Erythroblast (primary cell): ENCODE measurements at regions not wholly inside any gene's neighbourhood (a gene's known extent, or its start where the extent isn't known, plus 50 kb on each side); places are given as distances from the start of the nearest gene placed in this dataset.

Experiments
- DNase-seq, 2 experiments: peaks; one replicate each; lab custom pipeline; 2025; lab: John Stamatoyannopoulos, UW
- GATA1 ChIP-seq: IDR thresholded peaks from 2 replicates; pipeline ENCODE4 v1.6.1; 2011; ENCODE audit warnings: low read depth, mild to moderate bottlenecking, control low read depth, low read length, moderate library complexity
- POLR2A ChIP-seq: IDR thresholded peaks from 2 replicates; pipeline ENCODE4 v1.6.1; 2011; ENCODE audit warnings: mild to moderate bottlenecking, low read length

- DNase-seq, result no peak
- TF ChIP-seq POLR2A (no peak), GATA1 (no peak)
Observed at GRCh38 chr12:18008642-18009041, 81.4 kb downstream of the RERGL start.

GRCh38 chr12:17999174-17999801 lies 90.7 kb downstream of the RERGL start:
- TF ChIP-seq GATA1 (no peak), POLR2A (no peak)
- DNase-seq, result no peak

GRCh38 chr12:17992002-17992656 lies 97.9 kb downstream of the RERGL start:
- peak; percentile 27 to 50 for DNase-seq
- TF ChIP-seq POLR2A, result no peak
- TF ChIP-seq GATA1, result no peak

- no peak for DNase-seq
- no peak for TF ChIP-seq GATA1
- TF ChIP-seq POLR2A, result no peak
Observed at GRCh38 chr12:17982556-17982955, 107.4 kb downstream of the RERGL start.

GRCh38 chr12:17976202-17976601 lies 113.8 kb downstream of the RERGL start:
- TF ChIP-seq POLR2A (no peak), GATA1 (no peak)

GRCh38 chr12:17975763-17976162 lies 114.2 kb downstream of the RERGL start:
- no peak for TF ChIP-seq POLR2A
- no peak for TF ChIP-seq GATA1
- DNase-seq, result no peak

More at GRCh38 chr12:17976202-17976601, 113.8 kb downstream of the RERGL start:
- DNase-seq, result peak in 1 of 2 experiments; percentile 3

- DNase-seq, result no peak
- TF ChIP-seq GATA1, result no peak
- TF ChIP-seq POLR2A, result no peak
Observed at GRCh38 chr12:17975239-17975638, 114.8 kb downstream of the RERGL start.

- no peak for DNase-seq
- TF ChIP-seq GATA1 (no peak), POLR2A (no peak)
Observed at GRCh38 chr12:17971850-17972249, 118.1 kb downstream of the RERGL start.

GRCh38 chr12:17954788-17955187 lies 135.2 kb downstream of the RERGL start:
- TF ChIP-seq POLR2A, result no peak
- no peak for DNase-seq

GRCh38 chr12:17950898-17951297 lies 139.1 kb downstream of the RERGL start:
- no peak for TF ChIP-seq GATA1
- no peak for TF ChIP-seq POLR2A
- DNase-seq, result no peak

GRCh38 chr12:17949558-17950141 lies 140.3 kb downstream of the RERGL start:
- no peak for DNase-seq
- no peak for TF ChIP-seq GATA1
- no peak for TF ChIP-seq POLR2A

GRCh38 chr12:17928708-17929366 lies 161.2 kb downstream of the RERGL start:
- TF ChIP-seq POLR2A, result no peak
- no peak for TF ChIP-seq GATA1
- peak in 1 of 2 experiments; percentile 2 for DNase-seq

GRCh38 chr12:17918013-17918412 lies 172.0 kb downstream of the RERGL start:
- TF ChIP-seq POLR2A (no peak), GATA1 (no peak)
- DNase-seq, result no peak

GRCh38 chr12:17884581-17884980 lies 205.4 kb downstream of the RERGL start:
- TF ChIP-seq GATA1, result no peak
- DNase-seq, result no peak

- TF ChIP-seq GATA1, result no peak
- no peak for TF ChIP-seq POLR2A
- no peak for DNase-seq
Observed at GRCh38 chr12:17878714-17879113, 211.3 kb downstream of the RERGL start.
